NCI-H510A (cell line): ENCODE measurements at regions not wholly inside any gene's neighbourhood (a gene's known extent, or its start where the extent isn't known, plus 50 kb on each side); places are given as distances from the start of the nearest gene placed in this dataset.

Experiments used
- DNase-seq: peaks from one replicate; lab custom pipeline; 2025; lab: John Stamatoyannopoulos, UW

DNA sequence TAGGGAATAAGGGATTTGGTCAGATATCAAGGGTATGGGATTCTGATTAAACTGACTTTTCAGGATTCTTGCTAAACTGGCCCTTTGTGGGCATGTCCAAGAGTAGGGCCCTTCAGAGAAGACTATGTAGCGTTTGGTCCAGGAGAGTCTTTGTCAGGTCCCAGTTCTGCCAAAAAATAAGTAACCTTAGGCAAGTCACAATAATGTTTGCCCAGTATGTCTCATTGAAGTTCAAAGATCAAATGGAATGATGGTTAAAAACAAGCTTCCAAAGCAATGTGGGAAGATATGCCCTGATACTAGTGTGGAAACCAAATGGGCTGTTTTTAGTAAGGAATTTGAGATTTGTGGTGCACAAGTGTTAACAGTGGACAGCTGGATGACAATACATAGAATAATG, 454.4 kb downstream of the WDR72 start:
- no peak for DNase-seq

GRCh38 chr15:53297828-53298227, 461.6 kb downstream of the WDR72 start:
- DNase-seq, result no peak

DNA sequence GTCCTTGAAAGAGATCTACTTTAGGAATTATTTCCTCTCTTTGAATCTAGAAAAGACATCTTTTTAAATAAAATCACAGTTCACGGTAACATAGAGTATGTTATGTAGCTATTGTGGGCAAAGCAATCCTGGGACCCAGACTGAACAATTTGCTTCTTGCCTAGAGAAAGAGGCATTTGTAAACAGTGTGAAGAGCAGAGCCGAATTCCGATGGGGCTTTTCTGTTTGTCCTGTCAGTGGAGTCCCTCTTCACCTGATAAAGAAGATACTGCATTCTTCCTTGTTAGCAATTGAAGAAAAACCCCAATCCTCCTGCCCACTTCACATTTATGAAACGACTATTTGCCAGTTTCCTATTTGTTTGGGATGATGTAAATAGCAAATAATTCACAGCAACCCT, 462.9 kb downstream of the WDR72 start:
- DNase-seq, result no peak

GRCh38 chr15:53295574-53295973, 463.9 kb downstream of the WDR72 start:
- no peak for DNase-seq

- DNase-seq, result no peak
These were observed 470.9 kb downstream of the WDR72 start for GRCh38 chr15:53288542-53288941.

- no peak for DNase-seq
These were observed 484.5 kb upstream of the ONECUT1 start for GRCh38 chr15:53274630-53275029.

- DNase-seq, result no peak
These were observed 482.0 kb upstream of the ONECUT1 start for GRCh38 chr15:53272116-53272515.

DNA sequence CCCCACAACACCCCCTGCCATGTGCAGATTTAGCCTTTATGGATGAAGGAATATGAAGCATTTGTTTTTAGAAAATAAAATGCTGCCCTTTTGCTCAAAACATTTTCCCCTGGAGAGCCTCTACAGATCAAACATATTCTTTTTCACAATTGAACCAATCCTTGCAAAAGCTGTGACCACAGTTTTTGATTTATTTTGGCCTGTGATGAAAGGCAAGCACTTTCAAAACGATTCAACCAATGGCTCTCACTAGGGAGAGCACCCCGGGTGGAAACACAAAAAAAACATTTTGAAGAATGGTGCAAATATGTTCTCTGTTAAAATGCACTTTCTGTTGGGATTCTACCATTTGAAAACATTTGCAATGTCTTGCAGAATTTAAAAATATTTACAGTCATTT, 476.0 kb upstream of the ONECUT1 start:
- no peak for DNase-seq

DNA sequence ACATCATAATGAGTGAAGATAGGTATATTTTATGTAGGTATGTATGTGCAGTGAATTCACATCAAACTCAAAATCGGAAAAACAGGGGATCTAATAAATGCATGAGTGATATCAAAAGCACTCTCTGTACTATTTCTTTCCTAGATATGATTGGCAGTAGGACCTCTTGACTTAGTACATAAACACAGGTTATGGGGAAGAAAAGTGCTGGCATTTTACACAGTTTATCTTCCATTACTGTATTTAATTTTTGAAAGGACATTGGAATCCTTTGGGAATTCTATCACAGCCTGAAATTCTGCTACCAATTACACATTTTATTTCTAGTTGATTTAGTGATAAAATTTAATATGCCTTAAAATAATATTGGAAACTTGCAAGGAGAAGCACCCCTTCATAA, 470.5 kb upstream of the ONECUT1 start:
- no peak for DNase-seq

DNA sequence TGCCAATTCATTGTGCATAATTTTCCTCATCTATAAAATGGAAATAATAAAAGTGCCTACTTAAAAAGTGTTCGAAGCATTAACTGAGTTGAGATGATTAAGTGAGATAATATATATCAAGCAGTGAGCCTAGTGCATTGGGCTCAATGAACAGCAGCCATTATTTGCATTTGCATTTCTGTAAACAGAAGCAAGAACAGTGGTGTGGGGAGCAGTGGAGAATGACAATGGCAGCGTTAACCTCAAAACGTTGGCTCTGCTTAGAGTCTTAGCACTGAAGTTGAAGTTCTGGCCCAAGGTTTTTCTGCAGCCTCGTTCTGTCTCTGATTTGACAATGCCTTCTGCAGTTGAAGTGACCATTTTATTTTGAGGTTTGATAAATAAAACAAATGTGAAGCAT, 466.3 kb upstream of the ONECUT1 start:
- no peak for DNase-seq

GRCh38 chr15:53256043-53256442, 465.9 kb upstream of the ONECUT1 start:
- DNase-seq, result no peak

DNA sequence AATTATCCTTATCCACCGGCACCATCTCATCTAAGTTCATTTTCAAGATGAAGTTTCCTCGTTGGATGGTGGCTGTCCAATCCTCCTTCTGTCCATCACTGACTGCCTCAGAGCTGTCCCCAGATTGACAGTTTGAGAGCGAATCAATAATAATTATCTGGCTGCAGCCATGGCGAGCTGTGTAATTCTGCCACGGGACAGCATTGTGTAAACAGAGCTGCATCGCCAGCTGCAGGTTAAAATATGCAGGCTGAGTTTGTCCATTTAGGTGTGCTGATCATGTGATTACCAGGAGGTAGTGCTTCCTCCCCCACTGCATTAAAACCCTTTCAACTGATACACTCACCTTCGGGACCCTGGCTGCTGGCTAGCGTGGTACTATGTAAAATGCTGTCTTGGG, 461.9 kb upstream of the ONECUT1 start:
- peak; percentile 28 for DNase-seq

DNA sequence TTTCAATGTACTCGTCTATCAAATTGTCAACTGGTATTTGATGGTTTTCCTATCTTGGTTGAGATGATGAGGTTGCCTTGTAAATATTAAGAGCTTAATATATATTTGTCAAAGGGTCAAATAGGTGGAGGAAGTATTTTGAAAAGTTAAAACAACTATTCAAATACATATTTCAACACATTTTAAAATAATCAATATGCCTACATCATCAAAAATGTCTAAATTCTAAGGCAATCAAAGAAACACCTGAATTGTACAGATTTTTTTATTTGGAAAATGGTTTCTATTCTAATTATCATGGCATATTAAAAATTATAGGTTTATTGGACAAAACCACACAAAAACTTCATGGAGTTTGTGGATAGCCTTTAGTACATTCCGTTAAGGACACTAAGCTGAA, 461.4 kb upstream of the ONECUT1 start:
- DNase-seq, result no peak

DNA sequence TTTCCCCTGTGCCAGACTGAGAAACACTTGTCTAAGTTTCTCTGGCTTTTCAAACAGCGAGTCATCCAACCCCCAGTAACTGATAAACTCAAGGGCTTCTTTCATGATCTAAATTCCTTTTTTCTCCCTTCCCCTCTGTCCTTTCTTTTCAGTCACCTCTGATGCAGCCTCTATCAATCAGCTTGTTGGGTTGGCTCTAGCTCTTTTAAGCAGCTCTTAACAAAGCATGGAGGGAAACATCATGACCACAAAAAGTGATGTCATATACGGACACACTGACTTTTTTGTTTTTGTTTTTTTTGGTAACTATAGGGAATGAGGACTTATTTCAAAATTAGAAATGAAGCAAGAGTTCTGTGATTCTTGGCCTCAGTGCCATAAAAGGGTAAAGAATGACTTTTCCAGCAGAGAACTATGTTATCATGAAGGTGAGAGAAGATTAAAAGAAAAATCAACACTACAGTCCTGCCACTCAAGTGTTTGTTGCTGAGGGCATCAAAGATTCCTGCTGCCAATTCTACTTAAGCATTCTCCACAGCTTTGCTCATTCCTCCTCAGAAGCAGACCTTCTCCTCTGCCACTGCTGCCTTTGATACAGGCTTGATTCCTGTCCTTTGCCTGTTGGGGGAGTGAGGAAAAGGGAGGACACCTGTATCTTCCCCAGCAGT, 457.0 kb upstream of the ONECUT1 start:
- DNase-seq, result no peak

- no peak for DNase-seq
These were observed 456.3 kb upstream of the ONECUT1 start for GRCh38 chr15:53246404-53246803.

- DNase-seq, result no peak
These were observed 443.7 kb upstream of the ONECUT1 start for GRCh38 chr15:53233801-53234200.

GRCh38 chr15:53230473-53230872, 440.3 kb upstream of the ONECUT1 start:
- no peak for DNase-seq

DNA sequence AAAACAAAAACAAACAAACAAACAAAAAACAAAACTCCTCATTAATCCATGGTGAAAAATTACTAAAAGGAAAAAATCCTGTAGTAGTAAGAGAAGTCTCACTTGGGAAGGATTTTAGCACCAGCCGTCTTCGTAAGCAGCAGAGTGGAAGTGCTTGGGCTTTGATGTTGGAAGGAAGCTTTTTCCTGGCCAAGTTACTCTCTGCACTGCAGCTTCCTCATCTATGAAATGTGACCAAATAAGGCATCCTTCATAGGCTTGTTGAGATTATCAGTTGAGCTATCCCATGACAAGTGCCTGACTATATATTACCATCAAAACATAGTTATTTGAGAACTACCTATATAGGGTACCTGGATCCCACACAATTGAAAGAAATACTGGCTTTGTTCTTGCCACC, 436.4 kb upstream of the ONECUT1 start:
- no peak for DNase-seq

- DNase-seq, result no peak
These were observed 435.6 kb upstream of the ONECUT1 start for GRCh38 chr15:53225781-53226180.

DNA sequence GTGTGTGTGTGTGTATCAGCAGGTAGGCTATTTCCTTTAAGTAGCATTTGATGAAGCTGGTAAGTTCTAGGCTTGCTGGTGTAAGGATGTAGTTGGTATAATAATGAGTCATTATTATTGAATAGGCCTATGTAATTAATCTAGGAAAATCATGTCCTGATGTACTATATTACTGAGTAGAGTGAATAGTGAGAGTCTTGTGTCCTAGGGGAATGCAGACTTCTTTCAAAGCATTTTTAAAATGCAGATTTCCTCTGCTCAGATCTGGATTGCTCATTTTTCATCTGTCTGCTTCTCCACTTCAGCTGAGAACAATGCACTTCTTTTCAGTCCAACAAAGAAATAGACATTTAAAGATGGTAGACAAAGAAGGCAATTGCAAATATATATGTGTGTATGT, 434.2 kb upstream of the ONECUT1 start:
- no peak for DNase-seq

- DNase-seq, result no peak
These were observed 433.7 kb upstream of the ONECUT1 start for GRCh38 chr15:53223815-53224214.

DNA sequence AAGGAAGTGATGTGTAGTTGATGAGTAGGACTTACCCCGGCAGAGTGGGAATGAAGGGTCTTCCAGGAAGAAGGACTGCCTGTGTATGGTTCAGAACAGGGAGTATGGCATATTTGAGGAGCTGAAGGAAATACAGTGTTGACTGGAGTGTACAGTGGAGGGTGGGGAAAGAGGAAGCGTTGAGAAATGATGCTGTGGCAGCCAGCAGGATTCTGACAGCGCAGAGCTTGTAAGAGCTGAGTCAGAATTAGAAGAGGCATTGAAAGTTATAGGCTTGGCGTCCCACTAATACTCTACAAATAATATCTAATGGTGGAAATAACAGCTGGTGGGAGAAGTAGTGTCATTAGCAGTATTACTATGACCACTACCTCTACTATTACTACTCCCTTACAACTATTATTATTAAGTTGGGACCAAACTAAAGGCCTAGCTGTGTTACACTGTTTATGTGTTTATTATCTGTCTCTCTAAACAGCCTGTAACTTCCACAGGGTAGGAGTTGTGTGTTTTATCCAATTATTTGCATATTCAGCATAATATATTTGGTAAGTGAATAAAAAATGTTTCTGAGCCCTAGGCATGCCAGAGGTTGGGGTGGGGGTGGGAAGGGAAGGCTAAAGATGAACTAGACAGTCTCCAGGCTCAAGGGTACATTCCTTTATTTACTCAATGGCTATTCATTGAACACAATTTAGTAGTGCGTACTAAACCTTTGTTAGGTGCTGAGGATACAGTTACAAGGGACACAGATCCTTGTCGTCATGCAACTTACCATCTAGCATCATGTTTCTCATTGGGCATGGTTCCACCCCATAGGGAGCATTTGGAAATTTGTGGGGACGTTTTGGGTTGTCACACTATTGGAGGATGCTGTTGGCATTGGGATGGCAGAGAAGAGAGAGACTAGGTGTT, 428.8 kb upstream of the ONECUT1 start:
- no peak for DNase-seq

DNA sequence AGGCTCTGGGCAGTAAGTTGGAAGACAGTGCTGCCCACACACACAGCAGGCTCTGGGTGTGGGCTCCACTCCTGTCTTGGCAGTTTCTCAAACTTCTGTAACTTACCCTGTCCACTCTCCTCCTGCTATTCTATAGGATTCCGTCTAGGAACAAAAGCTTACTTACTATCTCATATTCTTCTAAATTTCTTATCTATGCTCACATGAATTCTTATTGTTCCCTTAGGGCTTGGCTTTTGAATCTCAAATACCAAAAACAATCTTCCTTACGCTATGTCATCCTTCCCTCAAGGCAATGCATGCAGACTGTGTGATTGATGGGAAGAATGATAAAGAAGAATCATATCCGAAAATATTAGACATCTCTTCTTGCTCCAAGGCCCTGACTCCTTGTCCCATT, 425.9 kb upstream of the ONECUT1 start:
- DNase-seq, result no peak

DNA sequence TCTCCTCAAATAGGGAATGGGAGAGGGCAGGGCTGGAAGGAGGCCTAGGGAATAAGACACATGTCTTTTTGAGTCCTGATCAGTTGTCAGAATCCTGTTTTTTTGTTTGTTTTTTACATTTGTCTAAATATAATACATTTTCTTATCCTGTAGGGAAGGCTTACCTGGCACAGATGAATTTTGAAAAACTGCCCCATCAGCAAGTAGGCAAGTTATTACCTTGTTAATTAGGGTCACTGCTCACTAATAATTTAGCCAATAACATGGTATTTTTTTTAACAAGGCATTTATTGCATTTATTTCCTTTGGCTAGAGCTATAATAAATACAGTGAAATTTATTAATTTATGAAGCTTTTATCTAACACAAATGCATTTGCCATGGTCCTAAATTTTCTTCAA, 423.2 kb upstream of the ONECUT1 start:
- DNase-seq, result no peak
